HG03439 (cell line): ENCODE measurements at regions not wholly inside any gene's neighbourhood (a gene's known extent, or its start where the extent isn't known, plus 50 kb on each side); places are given as distances from the start of the nearest gene placed in this dataset.

Experiments
- ATAC-seq: cut with Tn5 transposase; IDR thresholded peaks from one replicate; pipeline ENCODE4 v1.9.1; 2021; ENCODE audit warnings: mild to moderate bottlenecking, moderate library complexity; ENCODE audit not compliant: unreplicated experiment

DNA sequence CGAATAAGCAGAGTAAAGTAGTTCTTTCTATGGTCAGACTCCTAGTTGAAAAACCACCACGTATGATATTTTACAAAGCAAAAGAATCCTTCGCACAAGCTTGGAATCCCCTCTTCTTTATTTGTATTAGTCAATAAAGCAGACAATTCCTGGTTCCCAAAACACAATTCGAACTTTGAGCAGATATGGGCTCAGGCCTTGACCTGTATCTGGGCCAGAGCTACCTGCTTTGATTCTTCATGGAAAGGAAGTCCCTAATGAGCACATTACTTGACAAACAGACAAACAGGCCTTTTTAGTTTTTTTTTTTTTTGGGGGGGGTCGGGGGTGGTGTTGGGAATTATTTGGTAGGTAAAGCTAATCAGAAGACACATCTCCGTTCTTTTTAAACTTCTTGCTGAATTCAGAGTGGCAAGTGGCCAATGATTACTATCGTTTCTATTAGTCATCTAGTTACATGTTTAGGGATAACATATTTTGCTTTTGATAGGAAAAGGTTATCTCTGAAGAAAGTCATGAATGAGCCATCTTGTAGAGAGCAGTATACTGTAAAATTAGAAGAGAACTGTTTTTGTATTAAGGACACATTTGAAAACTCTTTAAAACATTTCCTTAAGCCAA, 116.6 kb upstream of the HMHB1 start:
- ATAC-seq: no peak

GRCh38 chr5:143694357-143694756, 117.6 kb upstream of the HMHB1 start:
- ATAC-seq: no peak

DNA sequence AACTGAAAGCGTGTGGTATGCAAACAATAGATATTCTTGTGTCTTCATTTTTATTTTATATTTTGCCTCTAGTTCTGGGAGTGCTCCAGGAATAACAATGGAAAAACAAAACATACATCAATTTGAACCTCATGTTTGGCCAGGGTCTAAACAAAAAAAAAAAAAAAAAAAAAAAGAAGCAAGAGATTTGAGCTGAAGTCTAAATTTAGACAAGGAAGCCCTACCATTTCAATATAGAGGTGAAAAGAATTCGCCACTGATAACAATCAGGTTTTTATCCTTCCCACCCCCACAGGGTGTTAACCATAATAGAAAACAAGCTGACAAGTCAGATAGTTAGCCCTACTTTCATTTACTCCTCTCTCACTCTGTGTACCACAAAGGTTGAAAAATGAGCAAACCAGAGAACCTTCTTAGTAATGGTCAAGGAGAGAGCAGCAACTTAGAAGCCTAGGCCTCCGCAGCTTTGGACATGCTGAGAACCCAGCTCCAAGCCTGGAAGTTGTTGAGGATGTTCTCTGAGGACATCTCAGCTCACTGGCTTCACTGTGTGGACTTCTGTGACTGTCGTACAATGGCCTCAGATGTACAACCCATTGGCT, 118.2 kb upstream of the HMHB1 start:
- ATAC-seq: peak; percentile 99

- ATAC-seq: no peak
Measured at GRCh38 chr5:143692342-143692741, 119.6 kb upstream of the HMHB1 start.

GRCh38 chr5:143691945-143692290, 120.0 kb upstream of the HMHB1 start:
- no peak for ATAC-seq

DNA sequence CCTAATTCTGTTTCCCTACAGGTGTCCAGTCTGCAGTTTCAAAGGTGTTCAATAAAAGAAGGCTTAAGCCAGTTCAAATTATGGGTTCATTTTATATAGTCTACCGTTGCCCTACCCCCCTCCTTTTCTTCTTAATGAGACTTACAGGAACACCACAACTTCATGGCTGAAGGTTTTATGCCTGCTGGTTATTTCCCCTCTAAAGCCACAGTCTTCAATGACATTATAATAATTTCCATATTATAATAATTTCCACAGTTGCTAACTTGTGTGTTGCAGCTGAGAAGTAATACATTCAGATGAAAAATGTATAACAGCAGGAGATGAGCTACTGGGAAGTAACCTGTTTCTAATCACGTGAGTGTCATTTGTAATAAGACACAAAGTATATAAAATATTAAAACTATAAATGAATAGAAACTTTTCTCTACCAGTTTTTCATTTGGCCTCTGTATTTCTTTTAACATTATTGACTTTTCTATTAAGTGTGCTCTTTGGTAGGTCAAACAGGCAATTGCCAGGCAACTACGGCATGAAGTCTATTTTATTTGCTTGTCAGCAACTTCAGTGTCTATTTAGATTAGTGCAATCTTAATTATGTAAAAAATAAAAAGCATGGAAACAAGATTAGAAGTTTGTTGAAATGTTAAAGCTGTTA, 120.5 kb upstream of the HMHB1 start:
- no peak for ATAC-seq

DNA sequence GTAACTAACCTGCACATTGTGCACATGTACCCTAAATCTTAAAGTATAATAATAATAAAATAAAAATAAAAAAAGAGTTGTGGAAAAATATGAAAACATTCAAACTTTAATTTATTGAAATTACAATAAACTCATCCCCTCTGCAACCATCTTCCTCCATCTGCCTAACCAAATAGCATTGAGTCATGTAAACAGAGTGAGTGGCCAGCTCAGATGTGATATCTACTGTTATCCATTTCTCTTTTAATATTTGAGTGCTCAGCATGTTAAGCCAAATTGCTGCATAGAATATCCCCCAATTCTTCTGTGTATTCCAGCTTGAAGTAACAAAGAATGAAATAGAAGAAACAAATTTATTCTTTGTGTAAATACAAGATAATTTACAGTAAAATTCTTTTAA, 124.4 kb upstream of the HMHB1 start:
- no peak for ATAC-seq

GRCh38 chr5:143685246-143685815, 126.6 kb upstream of the HMHB1 start:
- no peak for ATAC-seq

DNA sequence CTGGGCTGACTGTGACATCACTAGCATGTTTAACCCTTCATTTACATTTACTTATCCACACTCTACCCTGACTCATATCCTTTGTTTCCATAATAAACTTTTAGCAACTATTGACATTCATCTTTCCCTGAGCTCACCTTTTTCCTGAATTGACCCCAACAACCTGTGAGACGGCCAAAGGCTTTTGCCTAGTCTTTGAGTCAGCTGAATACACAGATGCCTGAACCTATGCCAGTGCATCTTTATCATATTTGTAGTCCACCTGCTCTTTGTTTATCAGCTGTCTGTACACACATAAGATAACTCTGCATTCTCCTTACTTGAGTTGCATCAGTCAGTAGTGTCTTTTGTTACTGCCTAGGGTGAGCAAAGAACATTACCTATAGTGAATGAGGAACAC, 128.5 kb upstream of the HMHB1 start:
- no peak for ATAC-seq

- no peak for ATAC-seq
Measured at GRCh38 chr5:143682929-143683386, 129.0 kb upstream of the HMHB1 start.

- no peak for ATAC-seq
Measured at GRCh38 chr5:143682246-143682905, 129.6 kb upstream of the HMHB1 start.

DNA sequence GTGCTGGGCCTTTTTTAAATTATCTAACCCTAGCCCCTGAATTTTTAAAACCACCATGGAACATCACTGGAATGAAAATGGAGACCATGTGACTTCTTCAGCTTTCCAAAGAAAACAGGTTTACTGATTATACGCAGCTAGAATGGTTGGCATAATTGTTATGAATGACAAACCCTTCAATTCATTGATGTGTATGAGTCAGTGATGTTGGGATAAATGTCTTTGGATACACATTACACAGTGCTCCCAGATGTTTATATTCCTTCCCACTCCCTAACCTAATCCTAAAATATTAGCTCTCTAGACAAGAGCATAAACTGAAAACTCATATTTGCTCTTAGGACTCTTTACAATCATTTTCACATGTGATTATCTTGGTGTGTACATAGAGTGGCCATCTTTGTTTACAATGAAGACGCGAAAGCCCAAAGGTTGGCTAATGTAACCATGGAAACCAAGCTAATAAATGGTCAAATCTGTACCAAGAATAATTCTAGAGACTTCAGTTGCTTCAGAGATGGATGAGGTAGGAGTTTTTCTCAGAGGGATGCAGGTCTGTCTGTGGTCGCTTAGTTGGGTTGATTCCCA, 131.2 kb upstream of the HMHB1 start:
- no peak for ATAC-seq

GRCh38 chr5:143679777-143680176, 132.2 kb upstream of the HMHB1 start:
- ATAC-seq: no peak

DNA sequence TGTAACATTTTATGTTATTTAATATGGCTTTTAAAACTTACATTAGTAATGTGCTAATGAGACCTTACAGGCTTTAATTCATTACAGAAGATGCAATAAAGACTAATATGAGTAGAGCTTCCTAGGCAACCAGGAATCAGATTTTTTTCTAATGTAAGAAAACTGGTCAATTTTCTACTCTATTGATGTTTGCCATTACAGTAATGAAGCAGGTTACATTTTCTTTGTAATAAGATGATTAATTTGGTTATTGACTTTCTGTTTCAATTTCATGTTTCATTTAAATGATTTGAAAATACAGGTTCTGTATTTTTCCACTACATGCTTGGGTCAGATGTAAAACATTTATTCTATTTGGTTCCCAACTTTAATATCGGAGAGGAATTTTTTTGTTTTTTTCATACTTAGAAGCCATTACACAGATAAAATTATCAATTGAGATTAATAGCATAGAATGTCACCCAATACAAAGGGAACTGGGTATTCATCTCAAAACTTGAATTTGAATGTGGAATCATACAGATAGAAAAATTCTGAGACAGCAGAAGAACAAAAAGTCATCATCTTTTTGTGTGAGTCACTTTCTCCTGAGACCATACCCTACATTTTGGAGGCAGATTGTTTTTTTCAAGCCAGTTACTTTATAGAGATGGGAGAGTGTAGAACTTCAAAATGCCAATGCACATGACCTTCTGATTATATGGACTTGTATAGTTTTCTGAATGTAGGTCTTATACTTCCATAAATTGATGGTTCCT, 133.6 kb upstream of the HMHB1 start:
- ATAC-seq: no peak

DNA sequence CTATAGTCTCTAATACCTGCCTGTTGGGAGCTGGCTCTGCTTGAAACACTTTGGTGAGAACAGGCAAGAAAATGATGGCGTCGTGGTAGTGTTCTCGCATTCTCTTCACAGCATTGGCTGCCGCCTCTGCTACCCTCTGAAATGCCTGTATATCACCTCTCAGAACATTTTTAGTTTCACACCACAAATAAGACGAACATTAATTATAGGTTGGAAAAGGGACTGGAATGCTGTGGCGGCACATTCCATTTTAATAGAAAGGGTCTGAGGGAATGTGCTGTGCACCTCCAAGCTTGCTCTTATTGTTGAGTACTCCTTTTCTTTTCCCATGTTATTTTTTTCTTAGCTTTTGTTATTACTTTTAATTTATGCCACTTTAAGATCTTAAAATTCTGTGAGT, 134.6 kb upstream of the HMHB1 start:
- no peak for ATAC-seq

GRCh38 chr5:143676802-143677201, 135.2 kb upstream of the HMHB1 start:
- no peak for ATAC-seq

DNA sequence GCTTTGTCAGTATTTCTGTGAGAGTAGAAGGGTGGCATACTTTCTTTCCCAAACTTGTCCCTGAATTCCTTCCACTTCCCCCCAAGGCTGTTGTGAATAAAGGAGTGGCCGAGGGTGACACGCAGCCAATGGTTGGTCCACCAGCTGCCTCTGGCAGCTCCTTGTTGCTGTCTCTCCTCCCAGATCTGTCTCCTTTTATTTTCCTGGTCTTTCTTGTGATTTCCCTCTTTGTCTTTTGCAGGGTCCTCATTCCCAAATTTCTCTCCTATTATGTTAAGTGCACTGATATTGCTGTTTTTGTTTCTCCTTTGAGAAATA, 137.5 kb upstream of the HMHB1 start:
- ATAC-seq: no peak

GRCh38 chr5:143673676-143674468, 138.1 kb upstream of the HMHB1 start:
- no peak for ATAC-seq

DNA sequence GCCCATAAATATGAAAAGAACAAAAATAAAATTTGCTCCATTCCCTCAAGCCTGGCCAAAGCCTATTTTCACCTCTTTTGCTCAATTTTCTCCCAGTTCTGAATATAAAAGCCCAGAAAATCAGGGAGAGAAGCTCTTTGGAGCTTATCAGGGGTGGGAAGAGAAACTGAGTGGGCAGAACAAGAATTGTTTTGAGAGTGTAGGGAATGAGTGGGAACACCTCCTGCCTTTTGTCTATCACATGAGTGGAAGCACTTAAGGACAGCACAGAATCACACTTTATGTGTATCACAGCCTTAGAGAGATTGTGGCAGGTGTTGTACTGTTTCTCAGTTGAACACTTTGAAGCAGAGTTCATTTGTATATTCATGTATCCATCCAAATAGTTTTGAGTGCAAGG, 139.2 kb upstream of the HMHB1 start:
- no peak for ATAC-seq
